DMS 273 (cell line): ENCODE measurements at regions not wholly inside any gene's neighbourhood (a gene's known extent, or its start where the extent isn't known, plus 50 kb on each side); places are given as distances from the start of the nearest gene placed in this dataset.

Experiments used
- DNase-seq: peaks from one replicate; lab custom pipeline; 2025; ENCODE audit not compliant: unreplicated experiment; lab: John Stamatoyannopoulos, UW

DNA sequence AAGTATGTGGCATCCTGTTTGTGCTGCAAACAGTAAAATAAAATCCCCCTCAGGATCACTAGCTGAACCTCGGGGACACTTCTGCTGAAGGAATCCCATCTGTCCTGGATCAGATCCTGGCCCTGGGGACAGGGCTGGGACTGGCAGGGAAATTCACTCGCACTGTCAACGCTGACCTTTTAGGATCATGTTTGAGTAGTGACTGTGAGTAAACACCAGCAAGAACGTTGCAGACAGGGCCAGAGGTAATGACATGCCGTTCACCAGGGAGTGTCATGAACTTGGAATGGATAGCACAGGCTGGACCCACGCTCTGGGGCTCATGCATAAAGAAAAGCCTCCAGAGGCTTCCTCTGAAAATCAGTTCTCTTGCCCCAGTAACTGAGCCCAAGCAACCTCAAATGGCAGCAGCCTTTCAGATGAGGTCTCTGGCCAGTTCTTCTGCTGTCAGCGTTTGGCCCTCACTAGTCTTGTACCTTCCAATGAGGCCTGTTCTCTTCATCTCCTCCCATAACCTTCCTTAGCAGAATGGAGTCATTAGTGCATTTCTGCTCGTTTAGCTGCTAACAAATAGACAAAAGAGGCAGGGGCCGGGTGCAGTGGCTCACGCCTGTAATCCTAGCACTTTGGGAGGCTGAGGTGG, 51.0 kb upstream of the BARX2 start:
- peak; percentile 38 for DNase-seq

DNA sequence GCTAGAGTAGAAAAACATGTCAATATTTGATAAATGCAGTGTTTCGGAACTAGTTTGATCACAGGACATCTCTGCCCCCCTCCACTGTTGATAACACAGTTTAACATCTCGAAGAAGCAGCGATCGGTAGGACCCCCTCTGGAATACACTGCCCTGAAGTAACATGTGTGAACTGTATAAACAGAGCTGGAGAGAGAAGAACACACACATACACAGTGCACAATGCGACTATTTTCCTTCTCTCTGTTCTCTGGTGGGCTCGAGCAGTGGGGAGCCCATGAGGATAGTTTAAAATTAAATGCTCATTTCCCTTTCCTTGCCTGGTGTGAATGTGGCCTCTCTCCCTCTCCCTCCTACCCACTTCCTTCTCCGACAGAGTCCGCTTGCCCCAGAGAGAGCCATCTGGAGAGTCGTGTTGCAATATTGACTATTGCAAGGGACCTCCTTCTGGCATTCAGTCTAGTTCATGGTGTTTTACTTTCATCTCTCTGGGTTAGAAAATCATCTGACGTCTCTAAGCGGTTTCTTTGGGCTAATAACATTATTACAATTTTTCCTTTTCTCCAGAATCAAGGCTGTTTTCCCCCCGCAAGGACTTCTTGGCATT, 51.6 kb upstream of the BARX2 start:
- DNase-seq, result peak; percentile 73

DNA sequence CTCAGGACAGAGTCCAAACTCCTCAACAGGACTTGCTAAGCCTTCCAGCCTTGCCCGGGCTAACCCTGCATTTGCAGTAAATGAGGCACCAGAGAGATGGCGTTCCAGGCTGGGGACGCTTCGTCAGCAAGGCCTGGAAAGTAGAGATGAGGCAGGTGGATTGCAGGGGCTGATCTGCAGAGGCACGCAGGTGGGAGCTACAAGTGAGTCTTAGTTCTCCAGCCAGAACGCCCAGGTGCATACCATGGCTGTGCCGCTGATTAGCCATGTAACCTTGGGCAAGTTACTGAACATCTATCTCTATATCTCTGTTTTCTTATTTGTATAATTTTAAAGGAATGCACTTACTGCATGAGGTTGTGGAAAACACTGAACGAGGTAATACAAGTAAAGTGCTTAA, 52.7 kb upstream of the BARX2 start:
- no peak for DNase-seq

DNA sequence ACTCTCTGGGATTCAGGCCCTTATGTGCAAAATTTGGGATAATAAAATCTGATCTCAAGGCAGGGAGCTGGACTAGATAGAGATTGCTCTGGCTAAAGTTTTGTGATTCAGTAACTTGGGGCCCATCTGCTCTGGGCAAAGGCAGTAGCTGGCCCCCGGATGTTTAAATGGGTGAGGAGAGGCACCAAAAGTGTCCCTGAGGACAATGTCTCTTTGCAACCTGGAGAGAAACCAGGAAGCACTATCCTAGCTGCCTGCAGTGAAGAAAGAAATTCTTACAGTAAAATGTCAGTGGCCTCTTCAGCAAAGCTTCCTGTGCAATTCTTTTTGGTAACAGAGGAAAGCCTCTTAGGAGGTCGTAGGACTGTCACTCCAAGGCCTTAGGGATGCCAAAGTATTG, 54.6 kb upstream of the BARX2 start:
- DNase-seq, result no peak

DNA sequence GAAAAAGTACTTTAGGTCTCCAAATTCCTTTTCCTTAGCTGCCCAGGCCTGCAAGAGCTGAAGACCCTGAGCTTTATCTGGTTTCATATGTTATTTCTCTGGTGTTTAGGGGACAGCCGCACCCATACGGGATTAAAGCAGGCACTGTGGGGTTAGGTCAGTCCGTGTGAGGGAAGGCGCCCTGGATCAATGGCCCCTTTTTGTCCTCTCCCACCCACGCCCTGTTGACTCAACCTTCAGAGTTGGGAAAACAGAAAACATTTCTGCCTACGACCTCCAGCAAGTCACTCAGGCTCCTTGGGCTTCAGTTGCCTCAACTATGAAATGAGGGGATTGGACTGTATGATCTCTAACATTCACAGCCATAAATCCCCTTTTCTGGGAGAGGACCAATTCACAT, 55.2 kb upstream of the BARX2 start:
- no peak for DNase-seq

DNA sequence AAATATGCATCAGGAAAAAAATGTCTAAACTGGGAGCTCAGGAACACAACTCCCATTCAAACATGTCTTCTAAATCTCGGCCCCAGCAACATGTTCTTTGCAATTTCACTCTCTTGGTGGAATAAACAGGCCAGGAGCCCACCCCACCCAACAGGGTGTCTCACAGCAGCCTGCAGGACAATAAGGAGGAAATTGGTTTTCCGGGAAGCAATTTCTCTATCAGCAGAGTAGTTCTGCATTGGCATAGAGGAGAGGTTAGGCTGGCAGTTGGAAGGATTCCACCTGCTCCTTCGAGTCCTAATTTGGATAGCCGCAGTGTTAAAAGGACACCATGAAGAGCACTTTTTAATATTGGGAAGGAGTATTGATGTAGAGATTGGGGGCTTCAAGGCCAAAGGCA, 55.9 kb upstream of the BARX2 start:
- no peak for DNase-seq

DNA sequence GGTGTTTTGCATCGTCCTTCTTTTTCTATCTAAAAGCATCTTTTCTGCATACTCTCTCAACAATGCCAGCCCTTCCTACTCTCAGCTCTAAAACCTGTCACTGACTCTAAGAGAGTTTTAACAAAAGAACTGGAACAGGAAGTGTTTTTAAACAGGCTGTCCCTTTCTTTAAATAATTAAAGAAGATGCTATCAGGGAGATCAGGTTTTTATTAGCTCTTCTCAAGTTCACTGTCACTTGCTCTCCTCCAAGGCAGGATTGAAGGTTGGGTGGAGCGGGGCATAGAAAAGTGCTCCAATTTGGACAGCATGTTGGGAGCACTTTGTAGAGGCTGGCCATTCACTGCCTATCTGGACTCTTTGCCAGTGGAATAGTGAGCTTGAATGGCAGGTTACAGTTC, 56.4 kb upstream of the BARX2 start:
- no peak for DNase-seq

DNA sequence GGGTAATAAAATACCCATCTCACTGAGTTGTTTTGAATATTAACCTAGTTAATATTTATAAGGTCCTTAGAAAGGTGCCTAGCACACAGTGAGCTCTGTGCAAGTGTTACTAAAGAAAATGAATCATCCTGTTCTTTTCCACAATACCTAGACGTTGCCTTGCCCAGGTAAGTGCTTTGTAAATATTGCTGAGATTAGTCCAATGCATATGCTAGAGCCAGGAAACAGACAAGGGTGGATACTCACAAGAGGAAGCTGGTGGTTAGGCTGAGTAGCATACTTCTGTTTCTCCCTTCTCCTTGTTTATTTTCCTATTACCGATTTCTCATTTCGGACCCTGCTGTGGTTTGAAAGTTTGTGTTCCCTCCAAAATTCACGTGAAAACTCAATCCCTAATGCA, 58.1 kb upstream of the BARX2 start:
- no peak for DNase-seq

DNA sequence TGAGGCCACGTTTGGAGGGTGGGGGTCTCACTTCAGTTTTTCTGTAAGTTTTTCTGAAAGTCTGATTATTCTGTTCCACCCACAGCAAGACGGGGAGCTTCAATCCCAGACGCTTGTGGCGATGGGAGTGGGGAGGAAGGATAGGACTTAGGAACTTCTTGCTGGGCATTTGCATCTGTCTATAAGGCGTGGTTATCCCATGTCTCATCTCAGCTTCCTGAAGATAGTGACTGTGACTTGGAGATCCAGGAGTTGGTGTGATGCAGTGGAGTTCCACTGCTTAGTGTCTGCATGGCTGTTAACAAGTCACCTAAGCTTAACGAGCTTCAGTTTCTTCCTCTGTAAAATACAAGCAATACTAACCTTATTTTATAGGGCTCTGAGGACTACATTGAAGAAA, 58.9 kb upstream of the BARX2 start:
- DNase-seq, result no peak

DNA sequence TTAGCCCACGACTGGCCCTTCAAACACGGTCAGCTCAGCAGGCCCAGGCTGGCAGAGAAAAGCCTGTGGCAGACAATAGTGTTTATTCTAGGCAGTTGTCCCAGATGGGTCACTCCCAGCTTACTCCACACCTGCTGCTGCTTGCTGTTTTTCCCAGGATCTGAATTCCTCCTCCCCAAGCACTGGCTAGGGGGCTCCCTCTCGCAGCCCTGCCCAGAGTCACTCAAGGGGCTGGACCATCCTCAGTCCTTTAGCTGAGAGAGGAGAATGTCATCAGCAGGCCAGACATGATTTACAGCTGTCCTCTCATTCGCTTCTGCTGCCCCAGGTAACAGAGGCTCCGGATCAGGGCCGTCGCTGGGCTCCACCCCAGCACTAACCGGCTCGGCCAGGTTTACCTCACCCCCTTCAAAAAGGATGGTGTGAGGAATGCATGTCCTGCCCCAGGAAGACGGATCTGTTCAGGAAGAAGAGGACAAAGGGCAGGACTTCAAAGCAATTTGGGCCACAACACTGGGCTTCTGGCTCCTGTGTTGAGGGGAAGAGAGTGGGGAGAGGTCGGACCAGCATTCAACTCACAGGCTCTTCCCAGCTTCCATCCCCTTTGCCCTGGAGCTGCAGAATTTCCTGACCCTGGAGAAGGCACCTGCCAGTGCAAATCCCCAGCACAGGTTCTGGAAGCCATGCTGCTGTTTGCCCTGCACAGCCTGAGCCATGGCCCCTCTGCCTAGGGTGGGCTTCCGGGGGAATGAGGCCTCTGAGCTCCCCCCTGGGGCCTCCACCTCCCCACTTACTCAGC, 59.7 kb upstream of the BARX2 start:
- DNase-seq, result peak; percentile 11

DNA sequence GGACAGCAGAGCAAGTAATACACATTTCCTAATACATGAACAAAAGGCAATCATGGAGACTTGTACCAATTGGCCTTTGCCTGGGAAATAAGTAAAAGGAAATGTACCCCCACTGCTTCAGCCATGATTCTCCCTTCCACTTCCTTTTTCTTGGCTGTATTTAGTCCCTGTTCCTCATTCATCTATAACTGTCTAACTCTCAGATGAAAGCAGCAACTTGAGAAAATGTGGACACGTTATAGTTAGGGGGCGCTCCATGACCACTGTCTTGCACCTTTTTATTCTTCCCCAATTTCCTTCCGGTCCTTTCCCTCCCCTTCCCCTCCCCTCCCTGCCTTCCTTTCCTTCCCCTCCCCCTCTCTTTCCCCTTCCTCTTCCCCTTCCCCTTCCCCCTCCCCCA, 61.3 kb upstream of the BARX2 start:
- no peak for DNase-seq

DNA sequence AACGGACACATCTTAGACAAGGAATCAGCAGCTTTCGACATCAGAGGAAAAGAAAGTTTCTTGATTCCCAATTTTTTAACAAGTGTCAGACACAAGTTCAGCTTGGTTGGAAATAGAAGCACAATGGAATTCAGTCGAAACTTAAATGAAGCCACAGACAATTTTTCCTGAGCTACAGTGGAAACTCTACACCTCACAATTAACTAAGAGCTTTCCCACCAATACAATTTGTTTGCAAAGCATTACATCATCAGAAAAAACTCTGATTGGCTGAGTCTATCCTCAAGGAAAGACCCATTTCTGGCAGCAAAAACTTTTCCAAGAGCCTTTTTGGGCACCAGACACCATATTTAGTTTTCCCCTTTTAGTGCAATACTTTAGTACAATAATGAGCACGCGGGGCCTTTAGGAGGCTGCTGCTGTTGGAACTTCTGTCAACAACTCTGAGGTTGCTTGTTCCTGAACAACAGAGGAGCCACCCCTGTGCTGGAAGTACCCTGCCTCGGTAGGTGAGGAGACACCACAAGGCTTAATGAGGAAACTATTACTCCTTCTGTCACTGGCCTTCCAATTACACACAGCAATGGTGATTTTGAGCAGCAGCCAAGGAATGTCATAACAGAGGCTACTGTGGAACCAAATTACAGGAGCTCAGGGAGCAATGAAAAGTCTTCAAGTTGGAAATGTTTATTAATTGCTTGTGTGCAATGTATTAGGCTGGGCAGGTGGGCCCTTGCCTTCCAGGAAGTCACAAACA, 61.9 kb upstream of the BARX2 start:
- DNase-seq, result peak; percentile 41

DNA sequence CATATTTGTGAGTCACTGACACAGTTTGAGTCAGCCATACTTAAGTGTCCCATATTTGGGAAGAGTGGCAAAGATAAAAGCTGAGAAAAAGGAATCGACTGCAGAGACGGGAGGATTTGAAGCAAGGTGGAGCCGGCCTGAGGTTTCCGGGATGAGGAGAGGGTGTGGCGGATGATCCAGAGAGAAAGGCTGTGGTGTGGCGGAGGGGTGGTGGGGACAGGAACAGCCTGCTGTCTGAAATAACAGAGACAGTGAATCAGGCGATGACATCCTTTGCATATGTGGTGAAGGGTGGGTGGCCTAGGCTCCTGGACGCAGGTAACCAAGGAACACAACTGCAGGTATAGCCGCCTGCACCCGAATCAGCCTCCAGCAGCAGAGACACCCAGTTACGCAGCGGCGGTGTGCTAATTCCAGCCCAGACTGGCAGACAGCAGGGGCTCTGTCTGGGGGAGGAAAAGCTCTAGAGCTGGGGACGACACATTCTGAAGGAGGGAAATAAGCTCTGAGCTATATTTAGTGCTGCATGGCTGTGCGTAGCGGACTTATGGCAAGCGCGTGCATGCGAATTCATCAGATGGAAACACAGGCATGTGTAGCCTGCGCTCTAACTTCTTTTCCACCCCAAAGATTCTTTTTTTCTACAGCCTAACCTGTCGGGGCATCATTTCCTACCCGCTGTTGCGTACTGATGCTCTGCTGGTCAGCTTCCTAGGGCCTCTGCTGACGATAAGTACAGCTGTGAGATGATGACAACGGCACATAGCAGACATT, 62.7 kb upstream of the BARX2 start:
- DNase-seq, result no peak

DNA sequence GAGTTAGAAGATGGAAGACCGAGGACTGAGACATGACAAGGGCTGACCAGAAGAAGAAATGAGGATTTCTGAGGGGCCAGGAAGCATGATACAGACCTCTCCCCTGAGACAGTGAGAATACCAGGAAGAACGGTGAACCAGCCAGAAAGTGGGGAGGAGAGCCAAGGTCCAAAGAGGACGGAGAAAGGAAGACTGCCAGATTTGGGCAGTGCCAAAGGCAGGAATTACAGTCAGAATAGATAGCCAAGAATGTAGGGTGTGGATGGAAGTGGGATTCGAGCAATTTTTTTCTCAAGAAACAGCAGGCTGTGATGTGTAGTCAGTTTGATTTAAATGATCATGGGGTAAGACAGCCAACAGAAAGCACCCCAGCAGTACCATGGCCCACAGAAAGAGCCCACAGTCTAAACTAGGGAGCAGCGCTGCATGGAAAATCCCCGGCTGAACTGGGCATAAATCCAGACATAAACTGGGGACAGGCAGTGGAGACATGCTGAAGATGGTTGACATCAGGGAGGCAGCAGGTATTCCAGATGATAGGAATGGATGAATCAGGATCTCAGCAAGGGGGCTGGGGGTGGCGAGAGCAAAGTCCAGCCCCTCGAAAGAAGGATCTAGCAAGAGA, 67.3 kb upstream of the BARX2 start:
- no peak for DNase-seq

DNA sequence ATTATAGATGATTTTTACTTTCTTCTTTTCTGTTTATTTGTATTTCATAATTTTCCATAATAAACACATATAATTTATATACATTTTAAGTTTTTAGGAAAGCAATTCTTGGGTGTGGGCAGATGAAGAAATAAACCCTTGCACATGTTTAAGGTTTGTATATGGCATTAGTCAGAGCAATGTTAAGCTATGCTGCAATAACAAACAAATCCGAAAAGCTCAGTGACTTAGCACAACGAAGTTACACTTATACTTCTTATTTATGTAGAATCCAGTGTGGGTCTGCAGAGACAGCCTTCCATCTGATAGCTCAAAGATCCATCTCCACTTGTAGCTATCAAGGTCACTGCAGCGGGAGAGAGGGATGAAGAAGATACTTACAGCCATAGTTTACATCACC, 68.5 kb upstream of the BARX2 start:
- no peak for DNase-seq

DNA sequence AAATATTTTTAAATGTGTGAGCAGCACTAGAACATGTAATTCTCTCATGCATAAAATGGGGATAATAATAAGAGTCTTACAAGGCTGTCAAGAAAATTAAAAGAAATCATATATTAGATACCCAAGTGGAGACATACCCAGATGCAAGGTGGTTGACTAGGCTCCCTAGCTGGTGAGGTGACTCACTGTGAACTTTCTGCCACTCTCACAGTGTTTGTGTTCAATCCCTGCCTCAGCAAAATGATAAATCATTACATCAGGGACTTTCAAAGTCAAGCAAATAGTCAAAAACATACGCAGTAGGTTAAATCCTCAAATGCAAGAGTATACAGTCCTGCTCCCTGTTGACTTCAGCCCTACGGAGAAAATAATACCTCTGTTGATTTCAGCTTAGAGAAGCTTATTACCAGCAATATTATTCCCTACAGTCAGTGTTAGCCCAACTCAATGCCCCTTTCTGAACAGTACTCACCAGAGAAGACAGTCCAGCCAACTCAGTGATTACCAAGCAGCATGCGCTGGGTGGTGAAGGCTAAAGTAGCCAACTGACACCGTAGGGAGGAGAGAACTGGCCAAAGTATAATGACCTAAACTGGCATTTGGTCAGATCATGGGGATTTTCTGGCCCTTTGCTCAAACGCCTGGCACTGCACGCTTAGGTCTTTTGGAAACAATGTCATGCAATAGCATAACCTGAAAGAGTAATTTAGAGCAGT, 73.1 kb upstream of the BARX2 start:
- DNase-seq, result no peak

DNA sequence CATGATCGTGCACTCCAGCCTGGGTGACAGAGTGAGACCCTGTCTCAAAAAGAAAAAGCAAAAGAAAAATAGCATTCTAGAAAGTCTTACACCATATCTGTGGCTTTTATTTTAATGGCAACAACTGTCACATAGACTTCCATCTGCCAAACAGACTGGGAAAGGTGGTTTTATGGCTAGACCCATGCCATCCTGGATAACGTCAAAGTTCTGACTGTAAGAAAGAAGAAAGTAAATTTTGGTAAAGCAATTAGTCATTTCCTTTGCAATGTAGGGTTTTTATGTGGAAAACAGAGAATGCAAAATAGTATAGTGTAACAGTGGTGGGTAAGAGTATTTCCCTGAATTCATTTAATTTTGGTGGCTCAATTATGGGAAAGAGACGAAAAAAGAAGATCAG, 75.5 kb upstream of the BARX2 start:
- DNase-seq, result no peak

DNA sequence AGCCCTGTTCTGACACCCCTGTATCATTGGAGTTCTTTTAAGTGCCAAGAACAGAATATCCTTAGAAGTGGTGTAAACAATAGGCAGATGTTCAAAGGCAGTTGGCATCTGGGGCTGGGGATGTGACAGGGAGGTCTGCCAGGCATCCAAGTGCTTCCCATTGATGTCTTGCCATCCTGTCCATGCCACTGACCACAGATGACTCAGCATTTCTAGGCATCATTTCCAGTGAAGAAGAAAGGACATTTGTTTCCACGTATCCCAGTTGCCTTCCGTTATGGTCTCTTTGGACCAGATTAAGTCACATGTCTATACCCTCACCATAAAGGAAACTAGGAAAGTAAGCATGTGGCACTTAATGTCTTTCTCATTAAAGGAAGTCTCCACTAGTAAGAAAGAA, 76.7 kb upstream of the BARX2 start:
- DNase-seq, result peak; percentile 5

DNA sequence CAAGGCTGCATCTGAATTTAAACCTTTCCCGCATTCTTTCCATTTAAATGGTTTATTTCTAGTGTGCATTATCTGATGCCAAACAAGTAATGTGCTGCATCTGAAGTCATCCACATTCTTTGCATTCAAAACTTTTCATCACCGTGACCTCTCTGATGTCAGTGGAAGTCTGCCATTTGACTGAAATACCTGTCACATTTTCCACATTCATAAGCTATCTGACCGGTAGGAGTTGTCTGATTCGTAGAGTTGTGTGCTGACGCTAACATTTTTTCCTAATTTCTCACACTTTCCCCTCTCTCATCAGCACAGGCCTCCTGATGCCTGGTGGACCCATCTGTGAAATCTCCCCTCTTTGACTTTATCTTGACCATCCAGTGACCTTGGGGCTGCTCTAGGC, 79.9 kb upstream of the BARX2 start:
- DNase-seq, result no peak

DNA sequence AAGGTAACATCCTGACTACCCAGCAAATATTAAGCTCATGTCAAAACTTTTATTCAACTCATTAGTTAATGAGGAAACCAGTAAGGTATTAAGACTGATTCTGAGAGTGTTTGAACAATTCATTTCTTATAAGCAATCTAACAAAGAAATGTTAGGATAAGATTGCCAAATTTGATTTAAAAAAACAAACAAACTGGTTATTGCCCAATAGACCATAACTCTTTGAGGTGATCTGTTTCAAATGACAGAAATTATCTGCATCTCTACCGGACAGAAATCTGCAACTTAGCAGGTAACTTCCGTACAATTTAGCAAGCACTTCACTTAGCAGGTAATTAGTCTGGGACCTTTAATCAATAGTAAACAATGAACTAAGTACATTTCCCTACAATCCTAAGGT, 82.9 kb upstream of the BARX2 start:
- DNase-seq, result no peak
